ENCODE measurements at regions not wholly inside any gene's neighbourhood (a gene's known extent, or its start where the extent isn't known, plus 50 kb on each side); places are given as distances from the start of the nearest gene placed in this dataset.

- DNase-seq = no peak
- CTCF ChIA-PET = interaction anchor here (1.1 kb wide), 1 partner anchor 270 kb away, joined by 3 read pairs; no protein-coding TSS in a partner anchor
Observed at GRCh38 chr12:70044167-70044566, 199.1 kb upstream of the CNOT2 start.

GRCh38 chr12:70045036-70045435 lies 198.2 kb upstream of the CNOT2 start:
- no peak overlapping the region for H2AFZ ChIP-seq (ENCODE audit: low read depth)
- H3K4me1 ChIP-seq (ENCODE audit: control insufficient read depth in 1 of 2, insufficient read depth in 2 of 2, low read depth in 1 of 2, low read length in 1 of 2) = no peaks in the 10 kb centered on the region
- no peak overlapping the region for H3K9ac ChIP-seq
- H3K4me3 ChIP-seq (ENCODE audit: low read depth in 2 of 2, low read length in 1 of 2) = no peak overlapping the region
- no peak overlapping the region for H3K27ac ChIP-seq (ENCODE audit: low read depth in 2 of 2, low read length in 1 of 2)
- H3K4me2 ChIP-seq = no peak overlapping the region
- no peaks in the 10 kb centered on the region for H3K9me2 ChIP-seq
- H4K20me1 ChIP-seq (ENCODE audit: insufficient read depth) = no peaks in the 10 kb centered on the region
- no peak for DNase-seq
- ChIA-PET CTCF (interaction anchor here (0.7 to 1.1 kb wide), 2 partner anchors 144 to 269 kb away, joined by 3 read pairs; no protein-coding TSS in a partner anchor), POLR2A (no interaction called here)
- no peaks in the 10 kb centered on the region for H3F3A ChIP-seq (replicated peaks; ENCODE audit: insufficient read depth)
- no peaks in the 10 kb centered on the region for H3K9me3 ChIP-seq
- H3K79me2 ChIP-seq (ENCODE audit: insufficient read depth) = no peaks in the 10 kb centered on the region
- H3K36me3 ChIP-seq (replicated peaks in 1 of 2; ENCODE audit: control insufficient read depth in 1 of 2, insufficient read depth in 2 of 2, low read length in 1 of 2) = no peaks in the 10 kb centered on the region
- 11% methylated on average over 3 of the region's 3 CpGs for WGBS (ENCODE audit: low lambda C conversion rate)
- TF ChIP-seq ELF1 (IDR thresholded peaks at IDR 0.05) (no peak), RAD21 (IDR thresholded peaks at IDR 0.05; ENCODE audit: low read length) (no peak), NRF1 (IDR thresholded peaks at IDR 0.05; ENCODE audit: low read depth, low read length) (no peak), CHD2 (IDR thresholded peaks at IDR 0.05; ENCODE audit: low read length, partially characterized antibody) (no peak), TAF1 (IDR thresholded peaks at IDR 0.05; ENCODE audit: borderline replicate concordance, low read depth, low read length) (no peak), GATA2 (CRISPR knock-in tag; IDR thresholded peaks at IDR 0.05) (no peak), JUND (IDR thresholded peaks at IDR 0.05) (no peak), RFX5 (IDR thresholded peaks at IDR 0.05; ENCODE audit: low read length) (no peak), RXRA (IDR thresholded peaks at IDR 0.05; ENCODE audit: borderline replicate concordance, low read depth) (no peak), GABPA (IDR thresholded peaks at IDR 0.05; ENCODE audit: low read depth) (no peak), CTCF (IDR thresholded peaks at IDR 0.05) (no peak), USF1 (IDR thresholded peaks at IDR 0.05; ENCODE audit: borderline replicate concordance, low read depth) (no peak), USF2 (IDR thresholded peaks at IDR 0.05; ENCODE audit: borderline replicate concordance, low read depth, low read length) (no peak)
- no peaks in the 10 kb centered on the region for H3K27me3 ChIP-seq (ENCODE audit: insufficient read depth)

More at GRCh38 chr12:70044167-70044566, 199.1 kb upstream of the CNOT2 start:
- WGBS (ENCODE audit: low lambda C conversion rate) = 54% methylated on average over 2 of the region's 2 CpGs
- no peaks in the 10 kb centered on the region for H4K20me1 ChIP-seq (ENCODE audit: insufficient read depth)
- H3K4me3 ChIP-seq (ENCODE audit: low read depth in 2 of 2, low read length in 1 of 2) = no peak overlapping the region
- H3K9ac ChIP-seq = no peak overlapping the region
- no peaks in the 10 kb centered on the region for H3K27me3 ChIP-seq (ENCODE audit: insufficient read depth)
- H3K9me3 ChIP-seq = no peaks in the 10 kb centered on the region
- H3K4me2 ChIP-seq = no peak overlapping the region
- TF ChIP-seq RFX5 (IDR thresholded peaks at IDR 0.05; ENCODE audit: low read length) (no peak), TAF1 (IDR thresholded peaks at IDR 0.05; ENCODE audit: borderline replicate concordance, low read depth, low read length) (no peak), TCF12 (IDR thresholded peaks at IDR 0.05) (no peak), GABPA (IDR thresholded peaks at IDR 0.05; ENCODE audit: low read depth) (no peak), YY1 (IDR thresholded peaks at IDR 0.05; ENCODE audit: low read depth) (no peak), REST (IDR thresholded peaks at IDR 0.05; ENCODE audit: low read depth, low read length) (no peak), FOSL2 (IDR thresholded peaks at IDR 0.05; ENCODE audit: borderline replicate concordance, low read depth) (no peak)
- POLR2A ChIA-PET = no interaction called here
- H3K4me1 ChIP-seq (ENCODE audit: control insufficient read depth in 1 of 2, insufficient read depth in 2 of 2, low read depth in 1 of 2, low read length in 1 of 2) = no peaks in the 10 kb centered on the region
- H2AFZ ChIP-seq (ENCODE audit: low read depth) = no peak overlapping the region
- H3K36me3 ChIP-seq (replicated peaks in 1 of 2; ENCODE audit: control insufficient read depth in 1 of 2, insufficient read depth in 2 of 2, low read length in 1 of 2) = no peaks in the 10 kb centered on the region
- H3K79me2 ChIP-seq (ENCODE audit: insufficient read depth) = no peaks in the 10 kb centered on the region
- no peaks in the 10 kb centered on the region for H3F3A ChIP-seq (replicated peaks; ENCODE audit: insufficient read depth)
- H3K9me2 ChIP-seq = no peaks in the 10 kb centered on the region
- no peak overlapping the region for H3K27ac ChIP-seq (ENCODE audit: low read depth in 2 of 2, low read length in 1 of 2)
